NCI-H526 treated with DMSO at 0.1 percent for 48 hours (cell line): ENCODE measurements at regions not wholly inside any gene's neighbourhood (a gene's known extent, or its start where the extent isn't known, plus 50 kb on each side); places are given as distances from the start of the nearest gene placed in this dataset.

Experiments
- DNase-seq: peaks from one replicate; lab custom pipeline; 2025; lab: John Stamatoyannopoulos, UW

- no peak for DNase-seq
Measured at GRCh38 chr15:61742591-61742990, 317.7 kb downstream of the VPS13C start.

DNA sequence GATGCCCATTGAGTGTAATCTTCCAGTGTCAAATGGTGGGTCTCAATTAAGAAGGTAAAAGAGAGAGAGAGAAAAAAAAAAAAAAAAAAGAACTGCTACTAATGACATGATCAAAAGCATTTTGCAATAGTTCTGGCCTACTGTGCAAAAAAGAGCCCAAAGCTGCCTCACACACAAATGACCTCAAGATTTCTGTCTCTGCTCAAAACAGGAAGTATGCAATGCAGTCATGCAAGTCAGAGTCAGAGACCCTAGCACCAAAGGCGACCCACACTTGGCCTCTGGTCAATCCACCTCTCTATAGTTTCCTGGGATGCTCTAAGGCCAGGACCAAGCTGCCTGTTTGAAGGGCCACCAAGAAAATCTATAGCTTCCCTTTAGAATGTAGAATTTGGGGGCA is 323.5 kb downstream of the VPS13C start:
- no peak for DNase-seq

GRCh38 chr15:61731099-61731498 is 329.1 kb downstream of the VPS13C start:
- no peak for DNase-seq

DNA sequence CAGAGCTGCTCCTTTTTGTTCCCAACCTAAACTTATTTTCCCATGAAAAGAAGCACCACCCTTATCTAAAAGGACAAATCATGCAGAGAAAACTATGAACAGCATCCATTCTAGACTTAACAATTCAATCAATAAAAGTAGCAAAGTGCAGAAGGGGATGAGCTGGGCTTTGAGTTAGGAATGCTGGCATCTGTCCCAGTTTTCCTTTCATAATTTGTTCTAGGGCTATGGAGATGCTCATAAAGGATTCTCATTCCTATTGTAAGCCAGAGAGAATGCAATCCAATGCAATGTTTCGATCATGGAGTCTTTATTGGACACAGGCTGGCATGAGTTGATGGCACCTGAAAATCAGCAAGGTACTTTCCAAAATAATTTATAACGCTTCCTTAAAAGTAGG is 330.6 kb downstream of the VPS13C start:
- no peak for DNase-seq

DNA sequence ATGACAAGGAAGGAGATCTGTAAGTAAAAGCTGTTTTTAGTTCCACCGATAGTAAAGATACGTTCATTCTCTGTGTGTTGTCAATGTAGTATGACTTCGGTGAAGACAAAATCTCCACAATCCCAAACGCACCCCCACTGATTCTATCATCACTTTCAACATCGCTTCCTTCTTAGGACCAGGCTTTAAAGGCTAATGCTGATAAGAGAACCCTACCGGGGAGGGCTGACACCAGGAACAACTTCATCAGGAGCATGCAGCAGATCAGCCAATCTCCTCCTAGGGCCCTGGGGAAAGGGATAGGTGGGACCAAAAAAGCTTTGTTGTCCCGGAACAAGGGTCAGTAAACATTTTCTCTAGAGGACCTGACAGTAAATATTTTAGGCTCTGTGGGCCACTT is 334.1 kb downstream of the VPS13C start:
- no peak for DNase-seq

DNA sequence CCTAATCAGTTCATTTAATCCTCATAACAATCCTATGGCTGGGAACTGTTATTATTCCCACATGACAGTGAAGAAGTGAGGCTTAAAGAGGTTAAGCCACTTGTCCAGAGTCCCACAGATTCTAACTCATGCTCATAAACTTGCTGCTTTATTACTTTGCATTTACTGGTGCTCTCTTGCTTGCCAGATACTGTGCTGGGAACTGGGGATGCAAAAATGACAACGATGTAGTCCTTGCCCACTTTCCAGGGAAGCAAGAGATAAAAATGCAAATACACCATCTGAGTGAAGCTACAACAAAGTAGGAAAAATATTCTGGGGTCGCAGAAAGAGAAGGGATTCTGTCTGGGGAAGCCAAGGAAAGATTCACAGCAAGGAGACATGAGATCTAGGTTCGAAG is 335.0 kb downstream of the VPS13C start:
- no peak for DNase-seq

GRCh38 chr15:61724251-61724939 is 335.9 kb downstream of the VPS13C start:
- DNase-seq: no peak

- no peak for DNase-seq
Measured at GRCh38 chr15:61721418-61721817, 338.8 kb downstream of the VPS13C start.

GRCh38 chr15:61720197-61720704 is 340.0 kb downstream of the VPS13C start:
- DNase-seq: no peak

GRCh38 chr15:61715082-61715481 is 345.2 kb downstream of the VPS13C start:
- no peak for DNase-seq

- DNase-seq: no peak
Measured at GRCh38 chr15:61712129-61712759, 348.0 kb downstream of the VPS13C start.

GRCh38 chr15:61702224-61703020 is 357.8 kb downstream of the VPS13C start:
- no peak for DNase-seq

- DNase-seq: no peak
Measured at GRCh38 chr15:61701455-61701854, 358.8 kb downstream of the VPS13C start.

DNA sequence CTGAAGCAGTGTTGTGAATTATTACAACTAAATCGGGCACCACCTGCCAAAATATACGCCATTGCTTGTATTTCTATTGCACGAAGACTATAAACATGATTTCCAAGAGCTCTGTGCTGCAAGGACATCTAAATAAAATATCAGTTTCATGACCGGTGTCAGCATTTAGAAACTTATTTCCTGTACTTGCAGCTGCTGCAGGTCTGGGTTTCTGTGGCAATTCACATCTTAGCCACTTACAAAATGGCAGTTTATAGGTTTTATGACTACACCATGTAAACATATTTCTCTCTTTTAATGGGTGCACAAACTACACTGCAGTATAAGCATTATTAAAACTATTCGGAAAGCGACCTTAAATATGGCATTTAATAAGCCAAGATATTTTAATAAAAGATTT is 359.4 kb downstream of the VPS13C start:
- no peak for DNase-seq

- no peak for DNase-seq
Measured at GRCh38 chr15:61697796-61698195, 362.5 kb downstream of the VPS13C start.

DNA sequence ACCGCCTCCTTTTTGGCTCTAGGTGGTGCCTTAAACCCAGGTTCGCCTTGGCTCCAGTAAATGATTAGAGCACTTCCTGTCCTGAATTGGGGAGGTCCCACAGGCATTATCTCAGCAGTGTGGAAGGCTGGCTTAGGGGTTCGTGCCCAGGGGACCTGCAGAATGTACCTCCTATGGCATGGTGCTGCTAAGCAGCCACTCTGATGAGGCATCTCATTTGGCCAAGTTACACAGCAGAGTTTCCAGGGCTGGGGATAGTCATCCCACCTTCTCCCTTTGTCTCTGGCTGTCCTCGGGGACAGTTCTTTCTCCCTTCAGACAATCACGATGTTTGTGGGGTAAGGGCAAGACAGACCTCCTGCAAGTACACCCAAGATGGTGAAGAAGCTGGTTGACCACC is 371.2 kb downstream of the VPS13C start:
- DNase-seq: no peak

DNA sequence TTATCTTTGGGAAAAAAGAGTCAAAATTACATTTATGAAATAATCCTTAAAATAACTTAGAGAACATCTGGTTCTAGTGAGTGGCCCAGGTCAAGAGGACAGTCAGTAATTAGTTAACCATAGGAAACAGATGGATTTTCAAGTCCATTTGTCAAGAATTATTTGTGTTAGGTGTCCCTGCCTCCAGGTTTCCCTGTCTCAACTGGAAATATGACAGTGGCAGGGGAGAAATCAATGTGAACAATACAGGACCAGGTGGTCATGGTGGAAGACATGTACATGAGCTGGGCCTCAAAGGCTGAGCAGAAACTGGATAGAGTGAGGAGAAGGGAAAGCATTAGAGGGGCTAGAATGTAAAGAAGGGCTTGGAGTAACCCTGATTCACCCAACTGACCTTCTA is 372.6 kb downstream of the VPS13C start:
- DNase-seq: no peak

DNA sequence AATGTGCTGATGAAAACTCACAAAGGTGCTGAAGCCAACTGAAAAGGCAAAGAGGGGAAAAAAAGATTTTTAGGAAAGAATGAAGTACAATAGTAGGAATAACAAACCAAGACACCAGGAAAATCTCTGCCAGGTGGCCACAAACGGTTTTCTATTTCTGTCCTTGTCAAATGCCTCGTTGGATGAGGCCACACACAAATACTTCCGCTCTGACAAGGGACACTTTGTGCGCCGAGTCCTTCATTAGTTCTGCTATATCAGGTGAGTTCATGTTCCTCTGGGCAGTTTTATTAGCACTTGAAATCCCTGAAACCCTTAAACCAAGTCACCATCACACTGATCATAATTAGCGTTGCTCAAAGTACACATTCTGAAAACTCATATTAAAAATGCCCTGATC is 373.1 kb downstream of the VPS13C start:
- no peak for DNase-seq

DNA sequence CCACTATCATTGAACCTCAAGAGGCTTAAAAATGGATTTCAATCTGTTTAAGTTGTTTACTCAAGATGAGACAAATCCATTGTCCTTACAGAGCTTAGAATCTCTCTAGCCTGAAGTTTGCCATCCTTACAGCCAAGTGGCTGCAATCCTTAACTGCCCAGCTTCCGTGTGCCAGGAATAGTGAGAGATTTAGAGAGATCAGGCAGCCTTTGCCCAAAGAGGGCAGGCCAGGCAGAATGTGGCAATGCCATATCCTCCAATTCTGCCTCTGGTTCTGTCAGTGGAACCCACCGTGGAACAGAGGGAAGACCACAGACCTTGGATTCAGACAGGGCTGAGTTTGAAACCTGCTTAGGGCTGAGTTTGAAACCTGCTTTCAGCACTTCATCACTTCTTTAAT is 374.3 kb downstream of the VPS13C start:
- no peak for DNase-seq

DNA sequence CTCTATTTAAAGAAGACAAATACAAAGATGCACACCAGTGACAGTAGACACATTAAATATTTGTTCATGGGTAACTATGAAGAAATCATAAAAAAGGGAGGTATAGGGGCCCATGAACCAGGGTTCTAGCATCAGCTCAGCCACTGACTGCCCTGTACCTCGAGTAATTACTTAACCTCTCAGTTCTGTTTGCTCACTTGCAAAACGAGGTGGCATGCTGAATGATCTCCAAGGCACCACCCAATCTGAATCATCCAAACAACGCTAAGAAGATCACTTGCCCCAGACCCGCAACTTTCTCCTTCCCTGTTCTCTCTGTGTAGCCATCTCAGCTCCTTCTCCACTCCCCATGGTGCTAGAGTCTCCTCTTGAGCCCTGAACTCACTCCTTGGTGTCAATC is 374.7 kb downstream of the VPS13C start:
- DNase-seq: no peak

- no peak for DNase-seq
Measured at GRCh38 chr15:61684749-61685467, 375.3 kb downstream of the VPS13C start.
